ENCODE measurements at regions not wholly inside any gene's neighbourhood (a gene's known extent, or its start where the extent isn't known, plus 50 kb on each side); places are given as distances from the start of the nearest gene placed in this dataset.

DNA sequence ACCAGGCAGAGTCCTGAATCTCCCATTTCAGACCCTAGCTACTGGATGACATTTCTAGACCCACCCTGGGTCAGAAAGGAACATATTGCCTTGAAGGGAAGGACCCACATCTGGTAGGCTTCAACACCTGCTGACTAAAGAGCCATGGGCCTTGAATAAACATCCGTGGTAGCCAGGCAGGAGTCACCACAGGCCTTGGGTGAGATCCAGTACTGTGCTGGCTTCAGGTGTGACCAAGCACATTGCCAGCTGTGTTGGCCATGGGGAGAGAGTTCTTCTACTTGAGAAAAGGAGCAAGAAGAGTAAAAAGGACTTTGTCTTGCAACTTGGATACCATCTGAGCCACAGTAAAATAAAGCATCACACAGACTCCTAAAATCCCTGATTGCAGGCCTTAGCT is 332.6 kb downstream of the SLC16A7 start:
- DNase-seq (ENCODE audit: low read depth in 3 of 3) = no peak

GRCh38 chr12:59929110-59929509 is 333.3 kb downstream of the SLC16A7 start:
- no peak for DNase-seq (ENCODE audit: low read depth in 3 of 3)

- no peak for DNase-seq (ENCODE audit: low read depth in 3 of 3)
Observed at GRCh38 chr12:59934486-59934885, 338.7 kb downstream of the SLC16A7 start.

GRCh38 chr12:59936534-59936933 is 340.7 kb downstream of the SLC16A7 start:
- DNase-seq (ENCODE audit: low read depth in 3 of 3) = no peak

GRCh38 chr12:59937148-59937547 is 341.3 kb downstream of the SLC16A7 start:
- no peak for DNase-seq (ENCODE audit: low read depth in 3 of 3)

- DNase-seq (ENCODE audit: low read depth in 3 of 3) = no peak
Observed at GRCh38 chr12:59938190-59938962, 342.5 kb downstream of the SLC16A7 start.

DNA sequence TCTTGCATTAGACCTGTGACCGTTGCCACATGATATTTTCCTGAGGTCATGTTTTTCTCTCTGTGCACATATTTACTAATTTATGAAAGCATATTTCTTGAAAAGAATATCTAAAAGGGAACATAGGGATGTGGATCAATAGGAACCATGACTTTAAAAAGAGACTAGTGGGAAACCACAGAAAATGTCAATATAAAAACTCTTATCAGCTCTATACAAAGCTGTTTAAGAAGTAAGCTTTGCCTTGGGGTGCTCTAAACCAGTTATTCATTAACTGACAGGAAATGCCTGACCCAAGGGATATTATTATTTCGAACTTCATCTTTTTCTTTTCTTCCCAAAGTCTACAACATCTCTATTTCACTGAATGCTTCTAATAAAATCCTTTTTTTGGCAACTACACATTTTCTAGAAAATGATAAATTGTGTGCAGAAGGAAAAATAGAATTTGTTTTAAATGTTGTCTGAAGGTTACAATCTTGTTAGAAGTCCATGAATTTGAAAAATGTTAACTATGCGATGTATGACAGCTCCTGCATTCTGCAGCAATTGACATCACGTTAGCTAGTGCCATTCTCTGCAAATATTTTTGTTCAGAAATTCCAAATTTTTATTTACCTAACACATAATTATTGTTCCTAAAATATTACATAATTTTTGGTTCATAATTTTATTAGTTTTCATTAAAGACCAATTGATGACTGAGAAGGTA is 345.0 kb downstream of the SLC16A7 start:
- DNase-seq (ENCODE audit: low read depth in 3 of 3) = no peak

DNA sequence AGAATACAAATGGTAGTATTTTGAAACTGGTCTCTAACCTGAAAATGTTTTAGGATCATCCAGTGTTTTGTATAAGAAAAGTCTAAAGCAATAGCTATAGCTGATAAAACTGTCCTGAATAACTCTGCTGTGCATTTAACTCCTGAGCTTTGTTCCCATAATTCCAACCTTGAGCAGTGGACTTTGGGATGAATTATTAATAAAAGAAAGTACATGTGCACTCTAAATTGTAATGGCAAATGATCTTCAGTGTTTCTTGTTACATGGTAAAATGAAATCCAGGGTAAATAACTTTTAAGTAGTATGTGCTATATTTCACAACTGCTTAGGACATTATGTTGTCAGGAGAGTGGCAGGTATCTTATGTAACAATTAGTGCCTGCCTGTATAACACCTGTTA is 345.6 kb downstream of the SLC16A7 start:
- no peak for DNase-seq (ENCODE audit: low read depth in 3 of 3)

GRCh38 chr12:59944177-59944576 is 348.3 kb downstream of the SLC16A7 start:
- no peak for DNase-seq (ENCODE audit: low read depth in 3 of 3)

- no peak for DNase-seq (ENCODE audit: low read depth in 3 of 3)
Observed at GRCh38 chr12:59946635-59947034, 350.8 kb downstream of the SLC16A7 start.

DNA sequence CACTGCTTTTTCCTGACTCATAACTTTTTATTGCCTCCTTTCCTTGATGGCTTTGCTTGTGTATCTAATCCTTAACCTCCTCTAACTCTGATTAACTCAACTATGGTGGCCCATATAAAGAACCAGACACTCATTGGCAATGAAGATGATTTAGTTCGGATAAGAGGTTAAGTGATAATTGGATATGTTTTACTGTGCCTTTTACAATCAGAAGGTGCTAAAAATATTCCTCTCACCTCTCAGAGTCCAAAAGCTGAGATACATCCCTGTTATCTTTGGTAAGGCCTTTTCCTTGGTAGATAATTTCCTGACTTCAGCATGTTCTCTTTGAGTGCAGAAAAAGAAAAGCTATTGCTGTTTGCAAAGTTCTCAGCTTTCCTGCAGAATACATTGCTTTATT is 367.7 kb downstream of the SLC16A7 start:
- no peak for DNase-seq (ENCODE audit: low read depth in 3 of 3)

GRCh38 chr12:59972905-59973304 is 377.1 kb downstream of the SLC16A7 start:
- DNase-seq (ENCODE audit: low read depth in 3 of 3) = no peak

- DNase-seq (ENCODE audit: low read depth in 3 of 3) = no peak
Observed at GRCh38 chr12:59973515-59973914, 377.7 kb downstream of the SLC16A7 start.

DNA sequence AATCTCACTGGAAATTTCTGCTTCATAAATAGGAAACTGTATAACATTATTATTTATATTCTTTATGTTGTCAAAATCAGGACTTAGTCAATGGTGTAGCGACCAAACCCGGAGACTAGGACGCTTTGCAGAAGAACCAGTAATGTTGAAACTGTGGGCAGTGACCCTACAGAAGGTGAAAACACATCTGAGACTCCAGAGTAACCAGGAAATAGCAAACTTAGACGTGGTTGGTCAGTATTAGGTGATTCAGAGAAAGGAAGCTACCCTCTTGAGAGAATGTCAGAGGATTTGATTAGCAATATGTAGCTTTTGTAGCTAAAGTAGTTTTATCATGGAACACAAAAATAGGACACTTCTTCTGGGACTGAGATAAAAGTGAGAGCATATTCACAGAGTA is 381.9 kb downstream of the SLC16A7 start:
- no peak for DNase-seq (ENCODE audit: low read depth in 3 of 3)

DNA sequence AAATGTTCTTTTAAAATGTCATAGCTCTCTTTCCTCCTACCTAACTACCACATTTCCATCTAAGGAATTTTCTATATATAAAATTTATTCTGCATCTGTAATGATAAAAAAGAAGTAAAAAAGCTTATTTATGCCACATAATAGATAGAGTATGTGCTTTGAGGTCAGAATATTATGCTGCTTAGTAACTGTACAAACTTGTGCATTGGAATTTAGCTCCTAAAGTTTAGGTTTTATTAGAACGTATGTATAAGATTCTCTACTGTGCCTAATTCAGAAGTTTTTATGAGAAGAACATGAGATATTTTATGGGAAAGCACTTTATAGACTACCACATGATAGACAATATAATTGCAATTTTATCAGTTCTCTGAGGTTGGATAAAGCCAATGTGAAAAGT is 384.6 kb downstream of the SLC16A7 start:
- no peak for DNase-seq (ENCODE audit: low read depth in 3 of 3)

GRCh38 chr12:59999291-59999690 is 403.5 kb downstream of the SLC16A7 start:
- DNase-seq (ENCODE audit: low read depth in 3 of 3) = no peak

DNA sequence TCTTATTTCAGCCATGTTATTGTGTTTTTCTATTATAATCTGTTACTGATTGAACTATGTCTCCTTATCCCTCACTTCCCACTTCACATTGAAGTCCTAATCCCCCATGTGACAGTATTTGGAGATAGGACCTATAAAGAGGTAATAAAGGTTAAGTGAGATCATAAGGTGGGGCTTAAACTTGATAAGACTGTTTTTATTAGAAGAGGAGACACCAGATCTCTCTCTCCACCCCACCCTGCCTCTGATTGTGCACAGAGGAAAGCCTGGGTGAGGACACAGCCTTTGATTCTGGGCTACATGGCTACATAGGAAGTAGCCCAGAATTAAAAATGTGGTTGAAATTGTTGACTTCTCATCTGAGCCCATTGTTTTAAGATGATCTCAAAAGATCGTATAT is 414.7 kb downstream of the SLC16A7 start:
- DNase-seq (ENCODE audit: low read depth in 3 of 3) = no peak

DNA sequence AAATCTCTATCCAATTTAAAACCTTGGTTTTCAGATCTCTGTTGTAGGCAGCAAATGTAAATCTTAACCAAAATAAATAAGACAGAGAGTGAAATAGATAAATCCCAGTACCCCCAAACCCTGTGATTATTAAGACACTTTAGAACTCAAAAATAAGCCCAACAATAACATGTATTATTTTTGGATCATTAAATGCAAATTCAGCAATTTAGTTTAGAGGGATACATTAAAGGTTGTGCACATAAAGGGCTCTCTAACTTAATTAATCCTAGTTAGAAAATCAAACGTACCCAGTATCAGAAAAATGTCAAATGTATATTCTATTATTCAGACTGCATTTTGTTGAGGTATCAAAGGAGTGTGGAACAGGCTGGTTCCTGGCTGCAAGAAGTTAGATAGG is 416.8 kb downstream of the SLC16A7 start:
- no peak for DNase-seq (ENCODE audit: low read depth in 3 of 3)

DNA sequence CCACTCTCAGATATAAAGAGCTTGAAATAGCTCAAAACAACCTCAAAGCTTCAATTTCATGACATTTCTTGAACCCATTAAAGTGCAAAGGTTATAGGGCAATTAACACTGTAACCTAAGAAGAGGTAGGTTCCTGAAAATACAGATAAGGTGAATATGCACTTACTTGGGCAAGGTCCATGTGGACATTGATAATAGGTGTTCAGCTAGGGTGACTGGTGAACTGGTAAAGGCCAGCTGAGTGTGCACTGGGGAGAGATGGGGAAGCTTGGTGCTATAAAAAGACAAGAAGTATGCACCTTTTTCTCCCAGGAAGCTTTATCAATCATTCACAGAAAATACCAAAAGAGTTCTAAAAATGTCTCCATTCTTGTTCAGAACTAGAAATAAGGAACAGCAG is 418.6 kb downstream of the SLC16A7 start:
- DNase-seq (ENCODE audit: low read depth in 3 of 3) = no peak

DNA sequence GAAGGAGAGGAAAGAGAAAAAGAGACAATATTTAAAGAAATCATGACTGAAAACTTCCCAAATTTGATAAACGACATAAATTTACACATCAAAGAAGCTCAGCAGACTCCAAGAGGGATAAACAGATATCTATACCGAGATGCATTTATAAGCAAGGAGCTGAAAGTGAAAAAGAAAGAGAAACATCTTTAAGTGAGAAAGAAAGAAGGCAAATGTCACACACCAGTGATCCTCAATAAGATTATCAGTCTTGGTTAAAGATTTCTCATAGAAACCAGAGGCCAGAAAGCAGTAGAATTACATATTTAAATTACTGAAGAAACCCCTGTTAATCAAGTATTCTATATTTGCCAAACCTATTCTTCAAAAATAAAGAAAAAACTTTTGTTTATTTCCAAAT is 424.2 kb downstream of the SLC16A7 start:
- no peak for DNase-seq (ENCODE audit: low read depth in 3 of 3)

DNA sequence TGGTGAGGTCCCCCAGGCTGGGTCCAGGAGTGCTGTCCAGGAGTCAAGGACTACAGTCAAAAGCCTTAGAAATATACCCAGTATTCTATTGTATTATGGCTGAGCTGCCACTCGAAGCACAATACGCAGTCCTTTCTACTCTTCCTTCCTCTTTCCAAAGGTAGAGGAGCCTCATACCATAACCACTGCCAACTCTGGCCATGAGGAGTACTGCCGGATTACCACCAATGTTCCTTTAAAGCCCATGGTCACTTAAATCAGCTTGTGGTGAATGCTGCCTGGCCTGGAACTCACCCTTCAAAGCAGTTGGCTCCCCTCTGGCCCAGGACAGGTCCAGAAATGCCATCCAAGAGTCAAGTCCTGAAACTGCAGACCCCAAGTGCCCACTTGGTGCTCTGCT is 425.4 kb downstream of the SLC16A7 start:
- no peak for DNase-seq (ENCODE audit: low read depth in 3 of 3)

GRCh38 chr12:60027266-60027665 is 431.4 kb downstream of the SLC16A7 start:
- DNase-seq (ENCODE audit: low read depth in 3 of 3) = no peak

DNA sequence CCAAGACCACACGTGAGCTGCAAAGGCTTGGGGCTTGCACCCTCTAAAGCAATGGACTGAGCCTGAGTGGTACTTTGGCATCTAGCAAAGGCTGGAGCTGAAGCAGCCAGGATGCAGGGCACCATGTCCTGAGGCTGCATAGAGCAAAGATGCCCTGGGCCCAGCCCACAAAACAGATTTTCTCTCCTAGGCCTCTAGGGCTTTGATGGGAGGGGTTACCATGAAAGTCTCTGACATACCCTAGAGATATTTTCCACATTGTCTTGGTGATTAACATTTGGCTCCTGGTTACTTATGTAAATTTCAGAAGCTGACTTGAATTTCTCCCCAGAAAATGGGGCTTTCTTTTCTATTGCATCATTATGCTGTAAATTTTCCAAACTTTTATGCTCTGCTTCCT is 438.3 kb downstream of the SLC16A7 start:
- no peak for DNase-seq (ENCODE audit: low read depth in 3 of 3)

DNA sequence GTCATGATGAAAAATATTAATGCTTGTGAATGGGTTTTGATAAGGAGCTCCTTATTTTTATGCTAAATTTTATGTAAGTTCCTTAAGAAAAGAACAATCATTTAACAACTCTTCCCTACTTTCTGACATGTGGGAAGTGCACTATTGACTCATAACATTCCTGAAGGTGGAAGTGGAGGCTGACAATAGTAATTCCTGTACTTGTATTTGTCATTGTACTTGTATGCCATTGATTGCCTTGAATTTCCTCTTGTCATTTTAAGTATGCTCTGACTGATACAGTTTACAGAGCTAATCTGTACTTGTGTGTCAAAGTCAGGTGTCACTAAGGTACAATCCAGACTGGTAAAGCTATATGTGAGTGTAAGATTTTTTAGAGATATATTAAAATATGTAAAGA is 440.0 kb downstream of the SLC16A7 start:
- no peak for DNase-seq (ENCODE audit: low read depth in 3 of 3)
